ENCODE measurements at regions not wholly inside any gene's neighbourhood (a gene's known extent, or its start where the extent isn't known, plus 50 kb on each side); places are given as distances from the start of the nearest gene placed in this dataset.
"Not testable (repeated sequence)": the region's sequence is repeated elsewhere in the genome, so short reads cannot be mapped to it uniquely, and the experiment has no call there.

DNA sequence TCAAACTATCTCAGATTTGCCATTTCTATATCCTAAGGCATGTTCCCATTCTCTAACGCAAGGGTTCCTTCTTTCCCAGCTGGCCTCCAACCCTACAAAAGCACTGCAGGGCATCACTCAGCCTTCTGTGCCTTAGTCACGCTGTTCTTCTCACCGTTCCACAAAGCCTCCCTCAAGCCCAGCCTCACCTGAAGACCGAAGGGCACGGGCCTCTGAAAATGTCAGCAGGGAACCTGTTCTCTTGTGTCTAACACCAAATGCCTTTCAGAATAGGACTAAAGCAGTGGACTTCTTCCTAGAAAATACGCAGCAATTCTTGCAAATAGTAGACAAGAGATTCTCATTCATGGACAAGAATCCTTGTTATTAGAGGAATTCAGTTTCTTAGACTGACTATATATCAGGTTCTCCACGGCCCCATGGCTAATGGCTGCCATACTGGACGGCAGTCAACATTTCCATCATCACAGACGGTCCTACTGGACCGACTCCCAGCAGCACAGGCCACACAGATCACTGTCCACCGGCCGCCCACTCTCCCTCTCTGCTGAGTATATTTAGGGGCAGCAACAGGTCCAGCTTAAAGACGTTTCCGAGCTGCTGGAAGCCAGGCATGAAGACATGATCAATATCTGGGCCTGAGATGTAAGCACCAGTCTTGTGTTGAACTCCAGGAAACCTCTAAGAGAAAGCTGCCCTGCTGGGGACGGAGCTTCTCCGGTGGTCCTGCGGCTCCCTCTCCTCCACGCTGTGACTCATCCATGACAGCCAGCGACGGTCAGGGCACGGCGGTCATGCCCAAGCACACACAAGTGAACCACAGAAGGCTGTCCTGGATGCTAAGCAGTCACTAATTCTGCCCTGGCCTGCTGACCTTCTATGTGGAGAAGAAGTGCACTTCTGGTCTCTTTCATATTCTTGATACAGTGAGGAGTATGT is 61.8 kb upstream of the TNK2 start:
- DNase-seq = not testable (repeated sequence)

DNA sequence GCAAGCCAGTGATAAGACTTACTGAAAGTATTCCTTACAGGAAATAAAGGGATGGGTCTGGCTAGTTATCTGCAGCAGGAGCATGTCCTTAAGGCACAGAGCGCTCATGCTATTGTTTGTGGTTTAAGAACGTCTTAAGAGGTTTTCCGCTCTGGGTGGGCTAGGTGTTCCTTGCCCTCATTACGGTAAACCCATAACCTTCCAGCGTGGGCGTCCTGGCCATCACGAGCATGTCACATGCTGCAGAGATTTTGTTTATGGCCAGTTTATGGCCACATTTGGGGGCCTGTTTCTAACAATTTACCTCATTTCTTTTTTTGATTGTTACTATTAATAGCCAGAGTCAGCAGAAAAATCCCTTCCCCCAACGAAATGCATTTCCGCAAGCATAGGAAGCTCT is 61.0 kb upstream of the TNK2 start:
- not testable (repeated sequence) for DNase-seq

DNA sequence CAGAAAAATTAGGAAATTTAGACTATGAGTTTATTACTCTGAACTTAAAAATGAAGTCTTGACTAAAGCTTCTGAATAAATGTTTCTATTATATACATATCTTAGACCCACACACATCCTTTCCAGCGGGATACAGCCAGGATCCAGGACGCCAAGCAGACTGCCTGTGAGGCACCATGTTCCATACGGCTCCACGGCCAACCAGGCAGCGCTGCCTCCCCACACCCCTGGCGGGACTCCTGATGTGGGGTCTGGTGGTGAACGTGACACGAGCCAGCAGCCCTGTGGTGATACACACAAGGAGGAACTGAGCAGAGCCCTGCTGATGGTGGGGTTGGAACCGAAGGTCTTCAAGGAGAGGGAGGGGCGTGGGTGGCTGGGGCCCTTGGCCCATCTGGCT is 59.8 kb upstream of the TNK2 start:
- DNase-seq = not testable (repeated sequence)

DNA sequence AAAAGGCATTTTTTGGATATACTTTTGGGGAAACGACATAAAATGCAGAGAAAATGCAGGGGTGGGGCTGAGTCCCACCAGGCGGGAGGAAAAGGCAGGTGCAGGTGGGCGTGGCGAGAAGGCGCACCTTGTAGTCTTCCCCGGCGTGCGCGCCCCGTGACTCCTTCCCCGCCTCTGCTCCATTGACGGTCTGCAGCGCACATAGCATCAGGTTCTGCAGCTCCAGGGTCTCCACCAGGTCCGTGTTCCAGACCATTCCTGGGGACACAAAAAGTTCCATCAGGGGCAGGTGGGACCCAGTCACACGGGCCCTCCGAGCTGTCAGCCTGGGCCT is 59.0 kb upstream of the TNK2 start:
- DNase-seq = not testable (repeated sequence)

DNA sequence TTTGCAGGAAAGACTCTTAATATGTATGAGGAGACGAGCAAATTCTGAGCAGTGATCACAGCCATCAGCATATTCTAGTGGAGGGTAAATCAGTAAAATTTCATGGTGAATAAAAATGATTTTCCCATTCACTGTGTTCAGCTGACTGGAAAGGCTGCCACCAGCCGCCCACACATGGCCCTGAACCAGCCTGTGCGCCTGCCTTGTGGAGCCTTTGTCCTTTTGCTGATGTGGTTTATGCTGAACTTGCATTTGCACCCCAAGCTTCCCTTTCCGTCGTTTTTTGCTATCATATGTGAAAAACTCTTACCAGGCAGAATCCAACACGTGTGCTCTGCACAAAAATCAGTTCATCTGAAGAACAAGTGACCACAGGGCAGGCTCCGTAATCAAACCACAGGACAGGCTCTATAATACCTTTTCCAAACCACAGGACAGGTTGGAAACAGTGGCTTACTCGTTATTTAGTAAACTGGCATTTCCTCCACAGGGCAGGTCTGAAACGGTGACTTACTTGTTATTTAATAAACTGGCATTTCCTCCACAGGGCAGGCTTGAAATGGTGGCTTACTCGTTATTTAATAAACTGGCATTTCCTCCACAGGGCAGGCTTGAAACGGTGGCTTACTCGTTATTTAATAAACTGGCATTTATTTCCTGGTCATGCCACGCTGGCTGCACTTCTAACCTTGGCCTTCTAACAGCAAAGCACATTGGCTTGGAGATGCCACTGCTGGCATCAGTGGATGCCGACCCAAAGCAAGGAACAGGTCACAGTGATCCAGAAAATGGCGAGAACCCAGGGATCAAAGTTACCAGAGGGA is 58.4 kb upstream of the TNK2 start:
- not testable (repeated sequence) for DNase-seq

DNA sequence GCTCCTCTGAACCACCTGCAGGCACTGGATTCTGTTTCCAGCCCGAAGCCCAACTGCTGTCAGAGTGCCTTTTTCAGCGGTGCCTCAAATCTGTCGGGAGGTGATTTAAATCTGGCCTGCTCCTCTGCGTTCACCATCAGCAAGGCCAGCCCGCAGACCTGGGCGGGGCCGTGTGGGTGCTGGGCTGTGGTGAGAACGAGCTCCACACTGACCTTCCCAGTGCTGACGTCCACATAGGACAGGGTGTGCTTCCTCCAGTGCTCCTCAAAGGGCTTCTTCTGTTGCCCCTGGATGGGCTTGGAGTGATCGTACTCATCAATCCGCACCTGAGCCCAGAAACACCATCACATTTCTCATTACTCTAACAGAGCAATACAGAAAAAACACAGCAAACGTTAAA is 56.9 kb upstream of the TNK2 start:
- not testable (repeated sequence) for DNase-seq

DNA sequence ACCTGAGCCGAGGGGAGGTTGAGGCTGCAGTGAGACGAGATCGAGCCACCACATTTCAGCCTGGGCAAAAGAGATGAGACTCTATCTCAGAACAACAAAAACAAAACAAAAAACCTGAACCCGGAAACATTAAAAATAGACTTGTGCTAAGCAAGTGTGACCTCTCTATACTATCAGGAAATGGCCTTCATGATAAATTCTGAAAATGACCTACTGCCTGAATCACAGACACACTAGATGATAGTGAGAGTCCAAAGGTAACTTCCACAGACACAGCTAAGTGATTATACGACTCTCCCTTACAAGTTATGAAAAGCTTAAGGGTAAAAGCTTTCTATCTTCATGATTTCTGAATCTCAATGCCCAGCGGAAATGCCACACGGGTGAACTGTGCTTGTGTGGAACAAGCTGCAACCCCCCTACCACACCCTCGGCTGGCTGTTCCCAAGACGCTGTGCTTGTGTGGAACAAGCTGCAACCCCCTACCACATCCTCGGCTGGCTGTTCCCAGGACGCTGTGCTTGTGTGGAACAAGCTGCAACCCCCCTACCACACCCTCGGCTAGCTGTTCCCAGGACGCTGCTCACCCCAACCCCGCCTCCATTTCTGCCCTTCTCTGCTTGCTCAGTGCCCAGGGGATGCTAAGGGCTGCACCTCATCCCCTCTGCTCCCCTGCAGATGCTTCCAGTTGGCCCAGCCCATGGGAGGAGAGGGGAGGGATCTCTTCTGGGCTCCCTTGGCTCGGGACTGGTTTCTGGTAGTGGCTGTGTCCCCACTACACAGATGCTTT is 56.2 kb upstream of the TNK2 start:
- not testable (repeated sequence) for DNase-seq

DNA sequence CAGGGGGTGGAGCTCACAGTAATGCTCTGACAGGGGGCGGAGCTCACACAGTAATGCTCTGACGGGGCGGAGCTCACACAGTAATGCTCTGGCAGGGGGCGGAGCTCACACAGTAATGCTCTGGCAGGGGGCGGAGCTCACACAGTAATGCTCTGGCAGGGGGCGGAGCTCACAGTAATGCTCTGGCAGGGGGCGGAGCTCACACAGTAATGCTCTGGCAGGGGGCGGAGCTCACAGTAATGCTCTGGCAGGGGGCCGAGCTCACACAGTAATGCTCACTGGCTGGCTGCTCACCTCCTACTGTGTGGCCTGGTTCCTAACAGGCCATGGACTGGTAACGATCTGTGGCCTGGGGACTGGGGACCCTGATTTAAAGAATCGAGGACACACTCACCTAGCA is 53.9 kb upstream of the TNK2 start:
- peak; percentile 47 for DNase-seq

DNA sequence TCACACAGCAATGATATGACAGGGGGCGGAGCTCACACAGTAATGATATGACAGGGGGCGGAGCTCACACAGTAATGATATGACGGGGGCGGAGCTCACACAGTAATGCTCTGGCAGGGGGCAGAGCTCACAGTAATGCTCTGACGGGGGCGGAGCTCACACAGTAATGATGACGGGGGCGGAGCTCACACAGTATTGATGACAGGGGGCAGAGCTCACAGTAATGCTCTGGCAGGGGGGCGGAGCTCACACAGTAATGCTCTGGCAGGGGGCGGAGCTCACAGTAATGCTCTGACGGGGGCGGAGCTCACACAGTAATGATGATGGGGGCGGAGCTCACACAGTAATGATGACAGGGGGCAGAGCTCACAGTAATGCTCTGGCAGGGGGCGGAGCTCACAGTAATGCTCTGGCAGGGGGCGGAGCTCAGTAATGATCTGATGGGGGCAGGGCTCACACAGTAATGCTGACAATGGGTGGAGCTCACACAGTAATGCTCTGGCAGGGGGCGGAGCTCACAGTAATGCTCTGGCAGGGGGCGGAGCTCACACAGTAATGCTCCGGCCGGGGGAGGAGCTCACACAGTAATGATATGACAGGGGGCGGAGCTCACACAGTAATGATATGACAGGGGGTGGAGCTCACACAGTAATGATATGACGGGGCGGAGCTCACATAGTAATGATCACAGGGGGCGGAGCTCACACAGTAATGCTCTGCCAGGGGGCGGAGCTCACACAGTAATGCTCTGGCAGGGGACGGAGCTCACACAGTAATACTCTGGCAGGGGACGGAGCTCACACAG is 52.8 kb upstream of the TNK2 start:
- DNase-seq = peak; percentile 75

DNA sequence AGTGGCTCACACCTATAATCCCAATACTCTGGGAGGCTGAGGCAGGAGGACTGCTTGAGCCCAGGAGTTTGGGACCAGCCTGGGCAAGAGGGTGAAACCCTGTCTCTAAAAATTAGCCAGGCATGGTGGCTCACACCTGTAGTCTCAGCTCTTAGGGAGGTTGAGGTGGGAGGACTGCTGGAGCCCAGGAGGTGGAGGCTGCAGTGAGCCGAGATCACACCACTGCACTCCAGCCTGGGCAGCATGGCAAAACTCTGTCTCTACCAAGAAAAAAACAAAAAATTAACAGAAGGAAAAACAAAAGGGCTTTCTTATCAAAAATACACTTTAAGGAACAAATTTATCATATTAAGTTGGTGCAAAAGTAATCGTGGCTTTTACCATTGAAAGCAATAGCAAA is 51.8 kb upstream of the TNK2 start:
- DNase-seq = not testable (repeated sequence)

DNA sequence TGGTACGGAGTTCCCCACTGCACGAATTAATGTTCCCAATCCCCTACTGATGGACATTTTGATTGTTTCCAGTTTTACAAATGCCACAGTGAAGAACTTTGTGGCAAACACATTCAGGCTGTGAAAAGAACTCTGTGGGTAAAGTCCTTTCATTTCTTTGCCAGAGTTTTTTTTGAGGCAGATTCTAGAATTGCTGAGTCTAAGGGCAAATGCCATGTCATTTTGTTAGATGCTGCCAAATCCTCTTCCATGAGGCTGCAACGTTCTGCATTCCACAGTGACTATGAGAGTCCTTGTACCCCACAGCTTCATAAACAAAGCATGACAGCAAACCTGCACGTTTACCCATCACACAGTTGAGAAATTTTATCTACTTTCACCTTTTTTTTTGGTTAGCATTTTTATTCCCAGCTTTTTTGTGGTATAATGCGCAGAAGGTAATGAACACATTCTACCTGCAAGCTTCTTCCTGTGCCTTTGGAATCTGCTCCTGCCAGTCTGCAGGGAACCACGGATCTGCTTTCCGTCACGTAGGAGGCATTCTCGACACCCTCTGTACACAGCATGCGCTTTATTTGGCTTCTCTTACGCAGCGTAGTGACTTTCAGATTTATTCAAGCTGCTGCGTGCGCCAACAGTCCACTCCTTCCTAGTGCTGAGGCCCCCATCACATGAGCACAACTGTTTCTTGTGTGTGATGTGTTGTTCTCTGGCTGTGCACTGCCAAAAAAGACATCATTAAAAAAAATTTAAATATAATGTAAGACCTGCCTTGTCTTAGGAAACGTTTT is 51.2 kb upstream of the TNK2 start:
- not testable (repeated sequence) for DNase-seq

DNA sequence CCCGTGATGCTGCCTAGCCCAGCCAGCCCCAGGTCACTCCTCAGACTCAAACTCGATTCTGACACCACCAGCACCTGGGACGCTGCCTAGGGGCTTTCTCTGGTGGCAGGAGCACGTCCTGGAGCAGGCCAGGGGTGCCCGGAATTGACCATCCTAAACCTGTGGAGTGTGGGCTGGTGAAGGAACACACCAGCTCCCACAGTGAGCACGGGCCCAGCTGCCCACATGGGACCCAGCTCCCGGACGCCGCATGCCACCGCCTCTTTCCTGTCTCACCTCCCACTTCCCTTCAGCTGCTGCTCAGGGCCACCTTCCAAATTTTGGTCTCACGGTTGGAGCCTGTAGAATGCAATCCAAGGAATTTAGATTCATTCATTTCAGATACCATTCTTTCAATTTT is 50.4 kb upstream of the TNK2 start:
- DNase-seq = not testable (repeated sequence)
